H9 (cell line): ENCODE measurements at regions not wholly inside any gene's neighbourhood (a gene's known extent, or its start where the extent isn't known, plus 50 kb on each side); places are given as distances from the start of the nearest gene placed in this dataset.

Source experiments
- DNase-seq: peaks from one replicate; pipeline ENCODE4 v3.0.0-alpha.2; 2017
- H2AFZ ChIP-seq: one replicate; pipeline ENCODE4 v1.6.1; 2013; ENCODE audit warnings: mild to moderate bottlenecking, low read length, control low read depth, moderate library complexity
- H2AK5ac ChIP-seq: 2 replicates; pipeline ENCODE4 v1.6.1; 2013; ENCODE audit warnings: low read length, control low read depth, mixed read lengths; ENCODE audit not compliant: insufficient read length
- H2BK120ac ChIP-seq: one replicate; pipeline ENCODE4 v1.6.1; 2013; ENCODE audit warnings: low read depth, mild to moderate bottlenecking, low read length, control low read depth, inconsistent platforms; ENCODE audit not compliant: poor library complexity, severe bottlenecking
- H2BK12ac ChIP-seq: 2 replicates; pipeline ENCODE4 v1.6.1; 2013; ENCODE audit warnings: low read length, control low read depth, mixed read lengths, low read depth; ENCODE audit not compliant: insufficient read length
- H2BK15ac ChIP-seq: 2 replicates; pipeline ENCODE4 v1.6.1; 2013; ENCODE audit warnings: low read depth, low read length, control low read depth
- H2BK20ac ChIP-seq: one replicate; pipeline ENCODE4 v1.6.1; 2013; ENCODE audit warnings: low read depth, mild to moderate bottlenecking, low read length, control low read depth, inconsistent platforms; ENCODE audit not compliant: poor library complexity, severe bottlenecking
- H2BK5ac ChIP-seq: 2 replicates; pipeline ENCODE4 v1.6.1; 2013; ENCODE audit warnings: low read length, control low read depth, mixed read lengths; ENCODE audit not compliant: insufficient read length
- H3K14ac ChIP-seq: 2 replicates; pipeline ENCODE4 v1.6.1; 2013; ENCODE audit warnings: low read length, control low read depth; ENCODE audit not compliant: insufficient read depth
- H3K18ac ChIP-seq: 2 replicates; pipeline ENCODE4 v1.6.1; 2013; ENCODE audit warnings: low read depth, mild to moderate bottlenecking, mixed read lengths, low read length, control low read depth; ENCODE audit not compliant: insufficient read length
- H3K23ac ChIP-seq: 2 replicates; pipeline ENCODE4 v1.6.1; 2013; ENCODE audit warnings: low read length, control low read depth, mixed read lengths, low read depth; ENCODE audit not compliant: insufficient read length
- H3K23me2 ChIP-seq: 2 replicates; pipeline ENCODE4 v1.6.1; 2013; ENCODE audit warnings: low read depth, mild to moderate bottlenecking, mixed read lengths, low read length, control low read depth; ENCODE audit not compliant: insufficient read length, poor library complexity, severe bottlenecking
- H3K27ac ChIP-seq: 2 replicates; pipeline ENCODE4 v1.5.1; 2013; ENCODE audit warnings: low read length, control low read depth, mixed read lengths, low read depth; ENCODE audit not compliant: insufficient read length
- H3K27me3 ChIP-seq: 2 replicates; pipeline ENCODE4 v1.6.1; 2013; ENCODE audit warnings: low read length, control low read depth, inconsistent platforms; ENCODE audit not compliant: insufficient read depth
- H3K4ac ChIP-seq: 2 replicates; pipeline ENCODE4 v1.6.1; 2013; ENCODE audit warnings: low read depth, mild to moderate bottlenecking, control low read depth, inconsistent platforms, low read length, moderate library complexity
- H3K4me1 ChIP-seq: 2 replicates; pipeline ENCODE4 v1.6.1; 2013; ENCODE audit warnings: low read length, control low read depth, inconsistent platforms; ENCODE audit not compliant: insufficient read depth
- H3K4me2 ChIP-seq: 2 replicates; pipeline ENCODE4 v1.6.1; 2013; ENCODE audit warnings: low read length, control low read depth, mixed read lengths; ENCODE audit not compliant: insufficient read length, insufficient read depth
- H3K56ac ChIP-seq: 2 replicates; pipeline ENCODE4 v1.6.1; 2013; ENCODE audit warnings: low read depth, mild to moderate bottlenecking, mixed read lengths, low read length, control low read depth; ENCODE audit not compliant: insufficient read length
- H3K79me1 ChIP-seq: 2 replicates; pipeline ENCODE4 v1.6.1; 2013; ENCODE audit warnings: low read depth, mild to moderate bottlenecking, moderate library complexity, low read length, control low read depth, inconsistent platforms; ENCODE audit not compliant: insufficient read depth, poor library complexity, severe bottlenecking
- H3K79me2 ChIP-seq: 2 replicates; pipeline ENCODE4 v1.6.1; 2013; ENCODE audit warnings: low read length, control low read depth, inconsistent platforms; ENCODE audit not compliant: insufficient read depth
- H3K9ac ChIP-seq: 2 replicates; pipeline ENCODE4 v1.6.1; 2013; ENCODE audit warnings: low read length, control low read depth, mixed read lengths; ENCODE audit not compliant: insufficient read length; ENCODE audit errors: extremely low read depth
- H3K9me3 ChIP-seq: one replicate; pipeline ENCODE4 v1.6.1; 2013; ENCODE audit warnings: low read depth, low read length, inconsistent platforms; ENCODE audit not compliant: control insufficient read depth
- H3T11ph ChIP-seq: one replicate; pipeline ENCODE4 v1.6.1; 2013; ENCODE audit warnings: mild to moderate bottlenecking, low read length, control low read depth, inconsistent platforms
- H4K20me1 ChIP-seq: one replicate; pipeline ENCODE4 v1.6.1; 2013; ENCODE audit not compliant: control insufficient read depth, insufficient read length, insufficient read depth
- H4K5ac ChIP-seq: 2 replicates; pipeline ENCODE4 v1.6.1; 2013; ENCODE audit warnings: low read depth, mild to moderate bottlenecking, mixed read lengths, low read length, control low read depth; ENCODE audit not compliant: insufficient read length
- H4K8ac ChIP-seq: replicated peaks from 2 replicates; pipeline ENCODE4 v1.6.1; 2013; ENCODE audit warnings: low read length, control low read depth, mixed read lengths, low read depth; ENCODE audit not compliant: insufficient read length
- H4K91ac ChIP-seq: 2 replicates; pipeline ENCODE4 v1.6.1; 2013; ENCODE audit warnings: low read depth, mild to moderate bottlenecking, moderate library complexity, mixed read lengths, low read length, control low read depth; ENCODE audit not compliant: insufficient read length
- H3K27ac Mint-ChIP-seq, 3 experiments: 2 replicates in 2 of 3; 3 replicates in 1 of 3; pipeline ENCODE4 v1.8.0; 2020 to 2021; ENCODE audit warnings: mixed read lengths in 3 of 3, mild to moderate bottlenecking in 1 of 3, moderate library complexity in 1 of 3
- H3K27me3 Mint-ChIP-seq: 2 replicates; pipeline ENCODE4 v1.8.0; 2021; ENCODE audit warnings: low read depth, mild to moderate bottlenecking, moderate library complexity, mixed read lengths
- H3K36me3 Mint-ChIP-seq, 3 experiments: 2 replicates in 2 of 3; 3 replicates in 1 of 3; pipeline ENCODE4 v1.8.0; 2020 to 2021; ENCODE audit warnings: low read depth in 3 of 3, mixed read lengths in 3 of 3; ENCODE audit not compliant: insufficient read depth in 1 of 3
- H3K4me1 Mint-ChIP-seq, 2 experiments: 2 replicates each; pipeline ENCODE4 v1.8.0; 2020; ENCODE audit warnings: mixed read lengths in 2 of 2
- H3K4me3 Mint-ChIP-seq, 2 experiments: 2 replicates in 1 of 2; 3 replicates in 1 of 2; pipeline ENCODE4 v1.8.0; 2020 to 2021; ENCODE audit warnings: mild to moderate bottlenecking in 2 of 2, mixed read lengths in 2 of 2, moderate library complexity in 1 of 2
- H3K9me3 Mint-ChIP-seq, 2 experiments: 2 replicates in 1 of 2; 3 replicates in 1 of 2; pipeline ENCODE4 v1.8.0; 2020; ENCODE audit warnings: mild to moderate bottlenecking in 2 of 2, mixed read lengths in 2 of 2, moderate library complexity in 1 of 2
- CTCF ChIP-seq: fragments of 200-600 bp; sonication (generic); conservative IDR thresholded peaks from 3 replicates; pipeline ENCODE4 v1.8.0; 2021; ENCODE audit warnings: antibody characterized with exemption, mild to moderate bottlenecking
- WGBS: extraction: QIAGEN DNeasy Blood & Tissue Kit; methylation state at CpG from one replicate; pipeline ENCODE4 v1.1.7; 2013; ENCODE audit warnings: missing lambda C conversion rate, low lambda C conversion rate, mixed read lengths; ENCODE audit not compliant: insufficient read length; ENCODE audit errors: extremely low coverage; 5-methylcytosine and 5-hydroxymethylcytosine counted together

- no peaks in the 10 kb centered on the region for H3K27me3 Mint-ChIP-seq
- Histone ChIP-seq H2BK20ac (no peak overlapping the region), H3K4ac (no peak overlapping the region), H3K14ac (no peak overlapping the region), H3K79me2 (no peaks in the 10 kb centered on the region), H2BK5ac (no peak overlapping the region), H3T11ph (no peak overlapping the region), H3K9me3 (no peaks in the 10 kb centered on the region), H2BK15ac (no peak overlapping the region), H2BK12ac (no peak overlapping the region), H3K9ac (no peak overlapping the region), H3K27me3 (no peaks in the 10 kb centered on the region), H2AFZ (no peak overlapping the region), H3K56ac (no peak overlapping the region), H4K91ac (no peak overlapping the region), H3K23ac (no peak overlapping the region), H4K20me1 (no peaks in the 10 kb centered on the region), H3K4me2 (no peak overlapping the region), H3K23me2 (no peaks in the 10 kb centered on the region), H3K4me1 (no peaks in the 10 kb centered on the region), H3K27ac (no peak overlapping the region), H3K79me1 (no peaks in the 10 kb centered on the region), H2AK5ac (no peak overlapping the region), H4K5ac (no peak overlapping the region), H2BK120ac (no peak overlapping the region), H3K18ac (no peak overlapping the region), H4K8ac (no peak overlapping the region)
- no peak for DNase-seq
- peaks cover 5 to 7% of the 10 kb centered on the region in 2 experiments for H3K9me3 Mint-ChIP-seq
- peaks cover 3 to 6% (median 4%) of the 10 kb centered on the region in 3 experiments; a peak in 2 of 7 replicates for H3K36me3 Mint-ChIP-seq
- no peaks in the 10 kb centered on the region for H3K4me1 Mint-ChIP-seq
- no peak overlapping the region for H3K27ac Mint-ChIP-seq
- no peak for TF ChIP-seq CTCF
- no CpG with 5 or more reads among the region's 4 CpGs for WGBS
- H3K4me3 Mint-ChIP-seq, result no peak overlapping the region
Observed at GRCh38 chr1:186753241-186753640, 73.0 kb upstream of the PTGS2 start.
